Activated CD4-positive, CD25-positive, alpha-beta regulatory T cell treated with anti-CD3 and anti-CD28 coated beads, Interleukin-2, amount 50 U/mL, for 24 hours (primary cell): ENCODE measurements at regions not wholly inside any gene's neighbourhood (a gene's known extent, or its start where the extent isn't known, plus 50 kb on each side); places are given as distances from the start of the nearest gene placed in this dataset.

Source experiments
- ATAC-seq, 2 donors: fragments of 150-1000 bp; cut with Tn5 transposase; one replicate each; pipeline ENCODE4 v1.10.0; 2021; ENCODE audit warnings: mild to moderate bottlenecking in 1 of 2, moderate library complexity in 1 of 2

DNA sequence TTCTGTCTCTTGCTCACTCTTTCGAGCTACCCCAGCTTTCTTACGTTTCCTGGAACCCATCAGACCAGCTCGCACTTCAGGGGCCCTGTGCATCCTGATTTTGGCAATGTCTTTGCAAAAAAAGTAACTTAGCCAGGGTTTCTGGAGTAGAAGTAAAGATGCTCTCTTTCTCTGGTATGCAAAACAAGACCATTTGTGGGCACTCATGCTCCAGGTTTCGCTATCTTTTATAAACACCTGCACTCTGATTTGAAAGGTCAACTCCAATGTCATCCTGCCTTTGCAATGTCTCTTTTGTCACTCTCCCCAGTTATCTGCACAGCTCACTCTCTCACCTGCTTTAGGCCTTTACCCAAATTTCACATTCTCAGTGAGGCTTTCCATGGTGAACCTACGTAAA, 869.1 kb downstream of the QKI start:
- no peak for ATAC-seq

DNA sequence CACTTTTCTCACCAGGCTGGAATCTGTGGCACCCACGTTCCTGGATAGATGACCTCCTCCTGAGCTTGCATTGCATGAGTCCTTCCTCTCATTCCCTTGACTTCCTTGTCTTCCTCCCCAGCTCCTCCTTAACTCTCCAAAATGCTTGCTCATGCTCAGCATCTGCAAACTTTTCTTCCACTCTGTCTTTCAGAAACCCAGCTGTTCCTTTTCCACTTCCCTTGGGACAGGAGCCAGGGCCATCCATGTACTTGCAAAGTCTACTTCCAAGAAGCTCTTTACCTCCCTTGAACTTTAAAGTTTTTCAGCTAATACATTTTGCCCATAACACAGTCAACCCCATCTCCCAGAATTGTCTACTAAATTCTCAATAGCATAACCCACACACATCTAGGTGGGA, 861.7 kb downstream of the QKI start:
- no peak for ATAC-seq

DNA sequence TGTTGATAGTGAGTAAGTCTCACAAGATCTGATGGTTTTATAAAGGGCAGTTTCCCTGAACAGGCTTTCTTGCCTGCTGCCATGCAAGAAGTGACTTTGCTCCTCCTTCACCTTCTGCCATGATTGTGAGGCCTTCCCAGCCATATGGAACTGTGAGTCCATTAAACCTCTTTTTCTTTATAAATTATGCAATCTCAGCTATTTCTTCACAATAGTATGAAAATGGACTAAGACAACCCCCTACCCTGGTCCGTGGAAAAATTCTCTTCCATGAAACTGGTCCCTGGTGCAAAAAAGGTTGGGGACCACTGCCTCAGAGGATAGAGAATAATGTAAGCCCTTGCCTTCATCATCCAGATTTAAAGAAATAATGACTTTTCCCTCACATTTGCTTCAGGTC, 861.3 kb downstream of the QKI start:
- no peak for ATAC-seq

DNA sequence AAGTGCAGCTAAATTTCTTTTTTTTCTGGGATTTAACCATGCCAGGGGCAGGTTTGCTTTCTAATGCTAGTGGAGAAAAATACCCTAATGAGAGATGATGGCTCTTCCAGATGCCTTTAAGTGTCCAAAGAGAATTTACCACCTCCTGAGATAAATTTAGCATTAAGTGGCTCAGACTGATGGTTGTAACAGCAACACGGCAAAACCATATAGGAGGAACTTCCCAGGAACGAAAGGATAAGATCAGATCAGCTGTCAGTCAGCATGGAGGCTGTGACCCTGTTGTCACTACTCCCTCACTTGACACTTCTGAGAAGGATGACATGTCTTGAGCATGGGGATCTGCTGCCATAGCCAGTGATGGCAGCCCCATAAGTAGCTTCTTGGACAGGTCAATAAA, 860.0 kb downstream of the QKI start:
- no peak for ATAC-seq

DNA sequence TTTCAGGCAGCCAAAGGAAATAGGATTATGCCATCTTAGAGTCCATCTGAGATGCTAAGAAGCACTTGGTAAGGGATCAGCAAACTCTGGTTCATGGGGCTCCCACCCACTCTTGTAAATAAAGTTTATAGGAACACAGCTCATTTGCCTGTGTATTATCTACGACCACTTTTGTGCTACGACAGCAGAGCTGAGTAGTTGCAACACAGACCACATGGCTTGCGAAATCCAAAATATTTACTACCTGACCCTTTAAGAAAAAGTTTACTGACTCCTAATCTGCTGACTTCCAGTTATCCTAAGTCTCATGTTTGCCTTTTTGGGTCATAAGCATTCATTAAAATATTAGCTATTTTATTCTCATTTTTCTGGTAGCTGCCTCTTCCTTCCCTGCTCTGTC, 859.0 kb downstream of the QKI start:
- no peak for ATAC-seq

DNA sequence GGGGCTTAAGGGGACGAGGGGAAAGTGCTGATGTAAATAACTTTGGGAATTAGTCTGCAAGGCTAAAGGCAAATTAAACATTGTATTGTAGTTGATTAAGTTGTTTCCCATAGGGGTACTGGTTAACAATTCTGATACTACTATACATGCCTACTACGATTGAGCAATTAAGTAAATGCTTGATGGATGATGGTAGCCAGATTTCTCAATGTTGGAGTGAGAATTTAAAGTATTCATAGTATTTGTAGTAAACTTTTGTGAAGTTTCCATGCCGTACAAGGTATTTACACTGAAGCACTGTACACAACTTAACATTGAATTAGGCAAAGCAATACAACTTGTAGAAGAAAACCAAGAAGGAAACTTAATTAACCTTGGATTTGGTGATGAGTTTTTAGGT, 852.3 kb downstream of the QKI start:
- ATAC-seq: no peak

DNA sequence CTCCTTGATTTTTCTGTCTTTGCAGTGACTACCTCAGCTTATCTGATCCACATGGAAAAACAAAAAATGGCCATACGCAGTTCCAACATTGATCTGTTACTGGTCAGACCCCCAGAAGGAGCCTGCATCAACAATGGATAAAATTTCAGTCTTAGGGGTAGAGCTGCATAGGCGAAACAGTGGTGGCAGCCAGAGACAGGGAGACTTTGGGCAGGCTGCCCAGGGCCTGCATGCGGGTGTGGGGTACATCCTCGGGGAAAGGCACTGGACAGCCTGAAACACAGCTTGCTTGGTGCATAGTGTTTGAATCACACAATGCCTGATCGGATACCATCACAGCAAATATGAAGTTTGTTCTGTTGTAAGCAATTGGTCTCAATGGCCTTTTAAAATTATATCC, 847.8 kb downstream of the QKI start:
- no peak for ATAC-seq

DNA sequence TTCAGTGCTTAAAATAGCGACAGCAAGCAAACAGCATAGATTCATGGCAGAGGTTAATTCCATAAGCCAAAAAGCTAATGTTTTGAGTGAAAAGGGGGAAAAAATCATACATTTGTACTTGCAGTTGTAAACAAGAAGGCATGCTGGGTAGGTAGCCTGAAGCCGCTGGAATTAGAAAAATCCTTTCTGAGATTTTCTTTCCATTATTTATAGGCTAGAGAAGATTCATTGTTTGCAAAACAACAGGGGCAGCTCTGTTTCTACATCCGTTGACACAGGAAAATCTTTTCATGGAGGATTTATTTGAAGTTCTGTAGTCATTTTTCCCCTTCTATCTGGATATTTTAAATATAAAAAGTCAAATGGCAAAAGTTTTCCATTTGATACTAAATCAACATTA, 843.9 kb downstream of the QKI start:
- no peak for ATAC-seq

DNA sequence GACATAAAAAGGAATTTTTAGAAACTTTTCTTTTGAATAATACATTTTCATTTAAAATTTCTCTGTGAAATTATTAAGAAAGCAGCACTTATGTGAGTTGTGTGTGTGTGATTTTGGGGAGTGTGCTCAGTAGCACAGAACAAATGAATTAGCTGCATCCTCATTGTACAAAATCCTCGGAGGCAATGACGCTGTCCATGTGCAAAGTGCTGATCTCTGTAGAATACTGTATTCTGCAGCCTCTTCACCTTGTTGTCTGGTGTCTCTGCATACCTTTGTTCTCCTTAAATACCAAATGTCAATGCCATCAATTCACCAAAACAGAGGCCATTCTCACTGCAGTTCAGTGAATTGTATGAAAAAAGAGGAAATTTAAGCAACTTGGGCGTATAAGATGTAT, 838.4 kb downstream of the QKI start:
- ATAC-seq: no peak

DNA sequence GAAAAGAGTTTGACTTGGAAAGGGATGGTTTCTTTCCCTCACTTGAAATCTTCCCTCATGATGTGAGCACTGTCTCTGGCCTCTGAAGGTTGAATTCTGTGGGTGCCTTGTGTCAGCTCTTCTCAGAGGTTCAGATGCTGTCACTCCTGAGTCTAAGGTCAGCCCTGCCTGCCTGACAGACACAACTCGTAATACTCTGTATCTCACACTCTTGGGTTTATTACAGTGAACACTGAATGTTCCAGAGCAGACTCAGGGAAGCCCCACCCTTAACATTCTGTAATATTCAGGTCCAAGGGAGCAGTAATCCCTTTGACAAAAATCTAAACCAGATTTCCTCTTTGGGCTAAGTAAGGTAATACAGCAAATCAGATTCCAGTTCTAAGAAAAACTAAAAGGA, 837.8 kb downstream of the QKI start:
- ATAC-seq: no peak

DNA sequence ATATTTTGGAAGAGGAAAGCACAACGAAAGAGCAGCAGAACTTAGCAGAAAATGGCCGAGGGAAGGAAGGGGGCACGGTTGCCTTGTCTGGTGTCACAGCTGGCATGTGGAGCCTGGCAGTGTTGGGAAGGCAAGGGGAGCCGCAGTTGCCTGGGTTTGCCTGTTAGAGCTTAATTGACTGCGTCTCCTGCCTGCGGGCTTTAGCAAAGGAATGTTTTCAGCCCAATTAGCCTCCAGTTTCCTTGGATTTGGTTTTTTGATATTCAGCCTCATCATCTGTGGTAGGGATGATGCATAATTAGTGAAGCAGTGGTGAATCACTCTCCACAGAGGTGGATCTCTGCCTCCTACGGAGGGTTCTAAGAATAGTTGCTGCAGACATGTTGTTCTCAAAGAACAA, 832.6 kb downstream of the QKI start:
- ATAC-seq: no peak

DNA sequence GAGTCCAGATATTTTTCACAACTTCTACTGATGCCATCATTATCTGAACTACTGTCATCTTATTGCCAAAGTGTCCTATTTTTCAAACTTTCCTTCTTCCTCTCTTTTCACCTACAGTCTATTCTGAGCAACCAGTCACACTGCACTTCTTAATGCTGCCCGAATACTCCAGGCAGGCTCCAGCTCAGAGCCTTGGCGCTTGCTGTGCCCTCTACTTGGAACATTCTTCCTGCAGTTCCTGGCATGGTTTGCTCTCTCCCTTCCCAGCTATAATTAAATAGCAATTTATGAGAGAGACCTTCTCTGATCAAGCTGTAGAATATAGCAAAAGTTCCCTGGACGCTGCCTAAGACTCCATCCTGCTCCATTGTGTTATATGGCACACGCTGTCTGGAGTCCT, 831.6 kb downstream of the QKI start:
- ATAC-seq: no peak

DNA sequence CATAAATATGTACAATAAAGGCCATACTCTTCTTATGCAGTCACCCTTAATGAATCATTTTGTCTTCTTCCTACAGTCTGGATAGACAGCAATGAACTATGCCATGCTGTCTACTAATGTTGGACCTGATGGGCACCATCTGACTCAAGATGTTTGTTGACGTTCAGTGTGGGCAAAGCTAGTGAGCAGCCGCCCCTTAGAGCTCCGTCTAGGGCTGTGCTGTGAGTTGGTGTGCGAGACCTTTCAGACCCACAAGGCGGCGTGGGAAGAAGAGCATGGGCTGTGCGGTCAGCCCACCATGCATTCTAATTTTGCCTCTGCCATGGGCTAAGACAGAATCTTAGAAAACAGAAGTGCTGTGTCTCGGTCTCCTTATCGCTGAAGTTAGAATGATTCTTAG, 829.4 kb downstream of the QKI start:
- ATAC-seq: no peak

DNA sequence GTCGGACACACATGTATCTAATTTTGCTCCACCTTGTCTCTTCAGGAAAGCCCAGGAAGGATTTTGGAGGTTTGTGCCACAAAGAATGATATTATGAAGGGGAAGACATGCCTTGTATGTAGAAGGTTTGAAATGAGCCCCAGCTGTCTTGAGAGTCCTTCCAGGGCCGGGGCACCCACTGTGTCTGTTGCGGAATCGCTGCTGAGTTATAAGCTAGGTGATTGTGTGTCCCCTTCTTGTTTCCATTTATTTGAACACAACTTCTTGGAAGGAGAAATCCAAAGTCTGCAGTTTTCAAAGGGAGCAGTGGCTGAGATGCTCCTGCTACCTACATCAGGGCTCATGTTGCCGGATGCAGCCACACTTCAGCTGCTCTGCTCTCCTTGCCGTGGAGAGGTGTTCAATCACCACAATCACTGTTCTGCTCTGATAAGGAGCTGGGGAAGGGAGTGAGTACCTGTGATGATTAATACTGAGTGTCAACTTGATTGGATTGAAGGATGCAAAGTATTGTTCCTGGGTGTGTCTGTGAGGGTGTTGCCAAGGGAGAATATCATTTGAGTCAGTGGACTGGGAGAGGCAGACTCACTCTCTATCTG, 828.6 kb downstream of the QKI start:
- ATAC-seq: no peak

DNA sequence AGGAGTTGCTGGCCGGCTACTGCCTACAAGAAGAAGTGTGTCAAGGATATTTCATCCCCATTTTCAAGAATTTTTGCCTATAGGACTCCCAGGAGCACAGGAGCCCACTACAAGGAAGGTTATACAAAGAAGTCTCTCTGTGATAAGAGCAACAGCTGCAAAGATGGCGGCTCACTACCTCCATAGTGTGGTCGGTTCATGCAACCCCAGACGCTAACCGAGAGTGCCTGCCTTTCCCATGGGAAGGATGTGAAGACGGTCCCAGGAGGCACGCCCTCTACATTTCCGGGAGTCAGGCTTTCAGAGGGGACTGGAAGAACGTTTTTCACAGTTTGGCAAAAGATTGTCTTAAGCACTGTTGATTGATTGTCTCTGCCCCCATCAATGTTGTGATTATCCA, 816.3 kb downstream of the QKI start:
- ATAC-seq: no peak

DNA sequence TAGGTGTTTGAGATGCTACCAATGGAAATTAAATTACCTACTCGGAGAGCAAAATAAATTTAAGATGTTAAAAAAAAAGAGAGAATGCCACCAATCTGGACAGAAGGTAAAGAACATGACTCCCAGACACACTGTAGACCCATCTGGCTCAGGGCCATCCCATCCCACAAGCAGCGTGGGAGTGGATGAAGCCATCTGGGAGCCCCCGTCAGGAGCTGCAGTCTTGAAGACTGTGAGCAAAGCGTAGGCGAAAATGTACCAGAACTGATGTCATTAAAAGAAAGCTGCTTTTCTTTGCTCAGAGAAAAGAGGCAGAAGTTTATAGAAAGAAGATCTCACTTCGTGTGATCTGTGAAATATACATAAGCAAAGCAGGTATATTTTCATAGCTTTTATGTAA, 815.7 kb downstream of the QKI start:
- ATAC-seq: no peak

DNA sequence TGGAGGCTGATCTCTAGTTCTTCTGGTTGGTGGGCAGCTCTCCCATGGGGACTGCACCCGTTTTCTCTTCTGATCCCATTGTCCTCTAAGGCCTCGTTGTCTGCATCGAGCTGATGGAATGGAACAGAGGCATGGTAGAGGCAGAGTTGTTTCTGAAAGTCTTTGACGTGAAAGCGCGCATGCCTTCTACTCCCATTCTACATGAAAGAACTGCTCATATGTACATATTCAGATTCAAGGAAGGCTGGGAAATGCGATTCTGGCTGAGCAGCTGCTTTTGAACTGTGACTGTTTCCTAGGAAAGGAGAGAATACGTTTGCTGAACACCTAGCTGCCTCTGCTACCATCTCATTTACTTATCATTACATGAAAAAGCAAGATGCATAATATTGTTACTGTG, 815.2 kb downstream of the QKI start:
- ATAC-seq: no peak

DNA sequence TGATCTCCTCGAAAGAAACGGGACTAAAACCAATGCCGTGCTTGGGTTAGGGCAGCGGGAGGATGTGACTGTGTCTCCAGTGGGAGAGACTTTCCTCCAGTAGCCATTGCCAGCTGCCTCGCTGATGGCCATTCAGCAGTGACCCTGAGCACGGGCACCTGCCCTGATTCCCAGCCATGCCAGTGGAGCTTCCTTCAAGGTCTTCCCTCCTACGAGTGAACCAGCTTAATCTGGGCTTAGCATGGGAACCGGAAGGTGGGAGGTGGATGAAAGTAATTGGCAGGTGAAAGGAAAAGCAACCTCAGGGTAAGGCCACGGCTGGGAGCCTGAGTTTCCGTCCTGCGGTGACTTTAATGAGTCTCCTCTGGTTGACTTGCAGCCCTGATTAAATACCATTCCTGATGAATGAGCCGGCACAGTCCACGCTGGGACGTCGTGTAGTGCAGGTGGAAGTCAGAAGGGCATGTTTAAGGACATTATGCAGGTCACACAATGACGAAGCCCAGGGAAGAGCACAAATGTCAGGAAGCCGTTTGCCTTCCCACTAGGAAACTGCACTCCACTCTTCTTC, 813.5 kb downstream of the QKI start:
- no peak for ATAC-seq

DNA sequence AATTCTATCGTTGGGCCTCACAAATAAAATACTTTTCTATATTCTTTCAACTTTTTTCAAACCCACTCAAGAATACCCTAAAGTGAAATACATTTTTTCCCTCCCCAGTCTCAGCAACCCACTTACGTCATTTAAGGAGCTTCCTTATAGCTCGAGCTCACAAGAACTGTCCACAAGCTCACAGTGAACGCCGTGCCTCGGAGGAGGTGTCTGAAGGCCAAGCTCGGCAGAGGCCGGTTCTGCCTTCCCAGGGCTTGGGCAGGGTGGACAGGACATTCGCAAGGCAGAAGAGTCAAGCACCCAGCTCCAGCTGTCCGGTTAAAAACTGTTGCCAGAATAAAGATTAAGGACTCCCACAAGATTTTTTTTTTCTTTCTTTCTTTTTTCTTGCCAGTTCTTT, 802.3 kb downstream of the QKI start:
- no peak for ATAC-seq

DNA sequence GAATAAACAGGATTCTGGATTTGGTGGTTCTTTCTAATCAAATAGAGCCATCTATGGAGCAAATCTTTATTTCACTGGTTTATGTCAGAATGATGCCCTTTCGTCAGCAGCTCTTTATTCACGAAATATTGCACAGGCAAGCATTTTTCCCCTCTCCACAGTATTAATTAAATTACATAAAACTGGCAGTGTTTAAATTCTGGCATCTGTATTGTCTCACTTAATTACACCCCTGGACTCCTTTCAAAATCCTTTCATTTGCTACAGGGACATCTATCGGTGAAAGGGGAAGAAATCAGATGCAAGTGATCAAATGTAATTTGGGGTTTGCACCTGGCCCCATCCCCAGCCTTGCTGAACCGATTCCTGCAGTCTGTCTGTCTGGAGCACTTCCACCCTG, 801.9 kb downstream of the QKI start:
- ATAC-seq: no peak

DNA sequence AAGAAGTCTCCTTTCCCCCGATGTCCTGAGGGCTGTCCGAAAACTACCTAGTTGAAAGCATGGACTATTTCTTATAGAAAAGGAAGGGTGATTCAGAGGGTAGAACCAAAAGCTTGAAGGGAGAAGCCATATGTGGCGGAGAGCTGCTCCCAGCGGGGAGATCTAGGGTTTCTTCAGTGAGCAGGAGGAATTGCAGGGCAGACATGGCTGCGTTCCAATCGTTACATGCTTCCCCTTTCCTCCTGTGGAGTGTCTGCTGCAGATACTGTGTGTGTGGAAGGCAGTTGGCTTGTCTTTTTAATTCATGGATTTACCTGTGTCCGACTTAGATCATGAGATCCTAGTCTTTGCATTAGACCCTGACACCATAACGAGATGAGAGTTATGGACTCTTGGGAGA, 799.5 kb downstream of the QKI start:
- no peak for ATAC-seq

DNA sequence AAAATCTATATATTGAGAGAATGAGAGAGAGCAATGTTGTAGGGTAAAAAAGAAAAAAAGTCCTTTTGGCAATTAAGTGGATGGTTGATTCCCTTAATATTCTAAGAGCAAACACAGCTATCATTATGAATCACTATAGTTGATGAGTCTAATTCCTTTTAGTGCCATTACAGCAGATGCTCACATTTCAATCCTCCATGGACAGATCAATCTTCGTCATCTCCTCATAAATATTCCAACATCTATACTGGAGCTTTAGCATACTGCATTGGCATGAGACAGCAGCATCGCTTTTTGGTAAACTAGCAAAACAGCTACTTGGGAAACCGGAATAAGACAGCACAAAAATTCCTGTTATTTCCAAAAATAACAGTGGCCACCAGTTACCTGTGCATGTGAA, 796.7 kb downstream of the QKI start:
- ATAC-seq: no peak

DNA sequence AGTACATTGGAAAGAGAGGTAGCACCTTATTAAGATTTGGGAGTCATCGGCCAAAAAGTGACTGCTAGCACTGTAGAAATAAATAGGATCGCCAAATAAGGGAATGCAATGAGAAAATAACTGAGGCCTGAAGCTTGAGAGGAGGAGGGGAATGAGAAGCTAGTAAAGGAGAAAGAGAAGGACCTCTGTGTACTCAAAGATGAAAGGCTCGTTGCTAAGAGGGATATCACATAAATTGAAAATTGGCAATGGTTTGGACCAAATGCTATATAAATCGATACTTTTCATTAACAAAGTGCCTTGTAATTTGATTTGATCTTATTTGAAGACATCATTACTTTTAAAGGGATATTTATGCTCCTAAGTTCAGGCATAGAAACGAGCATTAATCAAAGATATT, 796.3 kb downstream of the QKI start:
- ATAC-seq: no peak

DNA sequence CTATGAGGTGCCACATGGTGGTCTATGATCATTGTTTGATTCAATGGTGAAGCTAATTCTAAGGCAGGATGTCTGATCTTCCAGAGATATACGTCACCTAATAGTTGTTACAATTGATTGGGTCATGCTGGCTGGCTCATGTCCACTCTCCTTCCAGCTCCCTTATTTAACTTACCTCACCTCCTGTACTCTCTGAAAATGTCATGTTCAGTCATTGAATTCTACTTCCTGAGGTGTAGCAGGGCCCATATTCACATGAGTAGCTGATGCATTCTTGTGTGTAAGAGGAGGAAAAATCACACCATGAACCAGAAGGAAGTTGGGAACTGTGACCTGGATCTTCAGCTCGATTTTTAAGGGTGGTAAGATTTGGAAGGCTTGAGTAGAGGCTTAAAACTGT, 795.8 kb downstream of the QKI start:
- no peak for ATAC-seq

DNA sequence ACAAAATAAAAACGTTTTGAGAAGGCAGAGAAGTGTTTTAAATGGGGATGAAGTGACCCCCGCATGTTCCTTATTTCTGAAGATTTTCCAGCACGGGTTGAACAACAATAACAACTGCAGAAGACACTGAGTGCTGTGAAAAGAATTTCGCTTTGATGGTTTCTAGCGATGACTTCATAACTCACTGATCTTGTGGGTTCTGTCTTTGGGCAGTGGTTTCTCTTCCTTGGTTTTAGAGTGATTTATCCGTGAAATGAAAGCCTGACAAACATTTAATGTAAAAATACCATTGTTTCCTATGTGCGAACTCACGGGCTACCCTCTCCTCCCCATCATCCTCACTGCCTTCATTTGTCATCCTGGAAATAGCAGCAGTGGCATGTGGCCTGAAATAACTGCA, 793.9 kb downstream of the QKI start:
- no peak for ATAC-seq
